ENCODE measurements at regions not wholly inside any gene's neighbourhood (a gene's known extent, or its start where the extent isn't known, plus 50 kb on each side); places are given as distances from the start of the nearest gene placed in this dataset.

GRCh38 chr2:8309131-8309530 is 372.7 kb upstream of the ID2 start:
- no peak for DNase-seq (ENCODE audit: low spot score)
- intact Hi-C loops (cut with DNase I): loop anchor here (10.0 kb wide), 1 partner anchor 376 kb away; the partner anchor contains the start of gene ID2

- DNase-seq (ENCODE audit: low spot score): no peak
- intact Hi-C loops (cut with DNase I): no loop called here
Measured at GRCh38 chr2:8310557-8311455, 371.1 kb upstream of the ID2 start.

DNA sequence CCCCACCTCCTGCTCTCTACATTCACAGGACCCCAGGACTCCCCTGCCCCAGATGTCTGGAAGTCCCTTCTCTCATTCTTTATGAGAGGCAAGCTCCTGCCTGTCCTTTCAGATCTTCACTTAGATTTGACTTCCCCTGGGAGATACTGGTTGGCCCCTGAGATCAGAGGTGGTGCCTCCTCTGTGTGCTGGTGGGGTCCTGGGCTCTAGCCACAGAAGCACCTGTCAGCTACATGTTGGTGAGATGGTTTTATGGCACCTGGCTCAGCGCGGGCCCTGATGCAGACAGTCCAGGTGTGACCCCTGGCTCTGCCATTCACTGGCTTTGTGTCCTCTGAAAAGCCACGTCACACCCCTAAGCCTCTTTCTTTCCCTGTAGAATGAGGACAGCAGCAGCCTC is 369.6 kb upstream of the ID2 start:
- intact Hi-C loops (cut with DNase I): no loop called here
- DNase-seq (ENCODE audit: low spot score): no peak

DNA sequence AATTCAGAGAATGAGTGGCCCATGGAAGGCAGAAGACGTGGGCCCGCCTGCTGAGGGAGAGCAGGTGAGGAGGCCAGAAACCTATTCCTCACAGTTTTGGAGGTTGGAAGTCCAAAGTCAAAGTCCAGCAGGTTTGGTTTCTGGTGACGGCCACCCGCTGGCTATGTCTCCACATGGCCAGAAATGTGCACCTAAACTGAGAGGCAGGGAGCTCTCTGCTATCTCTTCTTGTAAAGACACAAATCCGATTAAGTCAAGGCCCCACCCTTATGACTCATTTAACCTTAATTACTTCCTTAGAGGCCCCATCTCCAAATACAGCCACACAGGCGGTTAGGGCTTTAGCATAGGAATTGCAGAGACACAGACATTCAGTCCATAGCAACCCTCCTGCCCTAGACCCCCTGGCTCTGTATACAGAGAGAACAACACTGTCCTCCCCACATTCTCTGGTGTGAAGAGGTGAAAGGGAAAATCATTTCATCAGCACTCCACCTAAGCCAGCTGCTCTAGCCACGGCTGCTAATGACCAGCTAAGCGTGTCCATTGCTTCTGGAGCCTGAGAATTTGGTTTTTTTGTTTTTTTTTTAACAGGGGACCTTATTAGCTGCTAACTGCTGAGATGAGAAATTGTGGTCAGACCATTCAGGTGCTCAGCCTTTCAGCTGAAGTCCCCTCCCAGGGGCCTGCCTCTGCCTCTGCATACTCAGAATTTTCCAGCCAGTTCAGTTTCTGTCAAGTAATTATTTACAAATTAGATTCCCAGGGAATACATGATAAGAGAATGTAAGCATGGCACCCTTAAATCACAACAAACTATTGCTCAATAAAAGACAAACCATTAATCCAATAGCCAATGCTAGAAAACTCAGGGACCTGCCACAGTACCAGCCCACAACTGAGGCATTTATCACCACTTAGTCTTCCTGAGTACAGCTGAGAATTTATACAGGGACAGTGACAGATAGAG is 368.7 kb upstream of the ID2 start:
- intact Hi-C loops (cut with DNase I): no loop called here
- no peak for DNase-seq (ENCODE audit: low spot score)

GRCh38 chr2:8314063-8314462 is 367.8 kb upstream of the ID2 start:
- no peak for DNase-seq (ENCODE audit: low spot score)
- intact Hi-C loops (cut with DNase I): no loop called here

DNA sequence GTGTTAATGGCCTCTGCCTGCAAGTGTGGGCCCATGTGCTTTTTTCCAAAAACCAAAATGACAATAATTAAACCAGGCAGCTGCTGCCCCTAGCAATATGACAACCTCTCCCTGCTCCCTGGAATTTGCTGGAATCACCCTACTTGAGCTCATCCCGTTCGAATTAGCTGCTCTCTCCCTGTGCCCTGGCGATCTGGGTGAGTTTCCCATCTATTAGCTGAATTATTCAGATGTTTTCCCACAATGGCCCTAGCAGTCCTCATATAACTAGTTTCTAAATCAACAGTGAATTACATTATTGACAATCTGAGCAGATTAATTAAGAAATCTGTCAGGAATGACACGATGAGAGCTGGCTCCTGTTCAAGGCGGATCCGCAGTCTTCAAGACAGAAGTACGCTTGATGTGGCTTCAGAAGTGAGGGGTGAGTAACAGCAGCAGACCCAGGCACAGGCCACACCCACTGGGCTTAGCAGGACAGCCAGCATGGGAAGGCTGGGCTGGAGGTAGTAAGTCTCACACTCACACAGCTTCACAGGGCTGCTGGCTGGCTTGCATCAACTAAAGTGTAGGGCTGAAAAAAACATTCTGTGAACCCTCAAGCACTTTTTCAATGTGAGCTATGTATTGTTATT is 366.2 kb upstream of the ID2 start:
- DNase-seq (ENCODE audit: low spot score): no peak
- intact Hi-C loops (cut with DNase I): no loop called here

DNA sequence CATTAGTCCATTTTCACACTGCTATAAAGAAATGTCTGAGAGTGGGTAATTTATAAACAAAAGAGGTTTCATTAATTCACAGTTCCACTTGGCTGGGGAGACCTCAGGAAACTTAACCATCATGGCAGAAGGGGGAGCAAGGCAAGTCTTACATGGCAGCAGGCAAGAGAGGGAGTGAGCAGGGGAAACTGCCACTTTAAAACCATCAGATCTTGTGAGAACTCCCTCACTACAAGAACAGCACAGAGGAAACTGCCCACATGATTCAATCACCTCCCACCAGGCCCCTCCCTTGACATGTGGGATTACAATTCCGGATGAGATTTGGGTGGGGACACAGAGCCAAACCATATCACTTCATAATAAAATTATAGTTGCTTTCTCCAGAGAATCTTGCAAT is 365.5 kb upstream of the ID2 start:
- no peak for DNase-seq (ENCODE audit: low spot score)
- intact Hi-C loops (cut with DNase I): no loop called here

DNA sequence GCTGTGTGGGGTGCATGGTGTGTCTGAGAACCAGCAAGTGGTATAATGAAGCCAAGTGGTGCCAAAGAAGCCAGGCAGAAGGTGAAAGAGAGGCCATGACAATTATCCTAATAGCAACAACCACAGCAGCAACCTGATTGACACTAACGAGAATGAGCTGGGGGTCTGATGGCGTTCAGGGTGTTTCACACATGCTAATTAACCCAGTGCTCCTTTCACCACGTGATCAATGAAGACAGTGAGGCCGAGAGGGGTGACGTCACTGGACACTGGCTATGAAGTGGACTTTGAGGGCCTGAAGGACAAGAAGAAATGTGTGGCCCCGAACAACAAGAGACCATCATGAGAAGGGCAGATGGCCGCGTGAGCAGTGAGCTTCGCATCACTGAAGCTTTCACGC is 364.4 kb upstream of the ID2 start:
- DNase-seq (ENCODE audit: low spot score): no peak
- intact Hi-C loops (cut with DNase I): no loop called here

DNA sequence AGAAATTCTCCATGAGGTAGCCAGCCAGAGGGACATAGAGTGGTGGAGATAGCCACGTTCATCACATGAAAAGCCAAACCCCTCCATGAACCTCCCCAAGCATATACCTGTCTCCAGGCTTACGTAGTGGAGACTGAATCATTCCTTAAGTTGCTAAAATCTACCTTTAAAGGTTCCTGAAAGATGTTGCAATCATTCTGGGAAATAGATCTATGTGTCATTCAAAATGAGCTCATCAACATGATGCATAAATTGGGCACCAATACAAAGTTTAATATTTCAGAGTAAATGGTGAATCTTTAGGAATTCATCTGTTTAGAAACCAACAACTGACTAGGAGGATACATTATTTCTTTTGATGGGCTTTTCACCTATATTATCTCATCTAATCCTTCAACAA is 362.6 kb upstream of the ID2 start:
- intact Hi-C loops (cut with DNase I): no loop called here
- DNase-seq (ENCODE audit: low spot score): no peak

GRCh38 chr2:8320311-8321066 is 361.4 kb upstream of the ID2 start:
- intact Hi-C loops (cut with DNase I): no loop called here
- DNase-seq (ENCODE audit: low spot score): no peak

DNA sequence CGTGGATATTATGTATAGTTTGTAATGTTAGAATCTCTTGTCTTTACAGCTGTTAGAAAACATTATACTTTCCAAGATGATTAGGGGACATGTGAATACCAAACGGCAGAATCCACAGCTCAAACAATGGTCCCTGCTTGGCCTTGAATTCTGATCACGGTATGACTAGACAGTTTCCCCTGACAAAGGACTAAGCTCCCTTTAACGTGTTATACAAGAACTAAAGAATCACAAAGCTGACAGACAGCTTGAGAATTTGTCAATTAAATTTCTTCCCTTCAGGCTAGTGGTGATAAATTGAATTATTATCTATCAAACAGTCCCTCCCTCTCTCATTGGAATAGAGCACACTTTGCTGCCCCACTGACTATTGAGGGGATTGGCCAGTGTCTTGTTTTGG is 359.2 kb upstream of the ID2 start:
- no peak for DNase-seq (ENCODE audit: low spot score)
- intact Hi-C loops (cut with DNase I): no loop called here

DNA sequence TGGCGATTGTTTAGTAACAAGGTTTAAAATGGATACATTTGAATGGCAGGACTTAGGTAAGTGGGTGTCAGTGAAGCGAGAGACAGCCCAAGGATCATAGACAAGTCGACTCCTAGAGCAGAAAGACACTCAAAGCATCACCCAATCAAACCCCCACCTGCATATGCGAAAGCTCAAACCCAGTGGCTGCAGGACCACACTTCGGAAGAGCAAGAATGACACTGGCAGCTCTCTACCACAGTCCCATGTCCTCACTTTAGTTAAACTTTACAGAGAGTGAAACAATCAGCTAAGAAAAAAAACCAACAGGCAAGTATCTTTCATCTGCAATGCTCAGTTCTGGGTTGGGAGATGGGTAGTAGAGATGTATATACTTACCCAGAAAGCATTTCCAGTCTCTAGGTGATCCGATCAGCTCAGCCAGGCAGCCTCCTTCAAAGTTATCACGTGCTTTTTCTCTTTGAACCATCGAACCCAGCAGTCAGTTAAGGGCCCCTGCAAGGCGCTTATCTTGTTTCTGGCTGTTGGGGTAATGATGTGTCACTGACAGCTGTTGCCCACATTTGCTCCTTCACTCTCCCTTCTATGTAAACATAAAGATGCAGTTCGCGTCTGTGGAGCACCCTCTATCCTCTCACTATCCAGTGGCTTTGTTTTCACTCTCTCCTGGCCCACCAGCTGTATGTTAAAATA is 357.5 kb upstream of the ID2 start:
- no peak for DNase-seq (ENCODE audit: low spot score)
- intact Hi-C loops (cut with DNase I): no loop called here

DNA sequence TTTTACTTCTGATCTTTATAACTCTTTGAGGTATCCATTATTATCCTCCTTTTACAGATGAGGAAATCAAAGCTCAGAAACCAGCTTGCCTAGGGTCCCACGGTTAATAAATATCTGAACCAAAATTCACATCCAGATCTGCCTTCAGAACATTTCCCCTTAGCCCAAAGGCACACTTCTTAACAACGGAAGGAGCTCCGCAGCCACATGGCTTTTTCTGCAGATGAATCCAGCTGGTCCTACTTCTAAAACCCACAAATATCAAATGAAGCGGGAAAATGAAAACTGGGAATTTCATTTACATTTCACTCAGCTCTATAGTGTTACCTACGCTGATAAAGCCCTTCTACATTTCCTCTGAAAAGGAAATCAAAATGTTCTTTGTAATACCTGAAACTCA is 357.0 kb upstream of the ID2 start:
- DNase-seq (ENCODE audit: low spot score): no peak
- intact Hi-C loops (cut with DNase I): no loop called here

- intact Hi-C loops (cut with DNase I): no loop called here
- DNase-seq (ENCODE audit: low spot score): no peak
Measured at GRCh38 chr2:8327371-8328100, 354.3 kb upstream of the ID2 start.

GRCh38 chr2:8328217-8328616 is 353.6 kb upstream of the ID2 start:
- intact Hi-C loops (cut with DNase I): no loop called here
- DNase-seq (ENCODE audit: low spot score): no peak

DNA sequence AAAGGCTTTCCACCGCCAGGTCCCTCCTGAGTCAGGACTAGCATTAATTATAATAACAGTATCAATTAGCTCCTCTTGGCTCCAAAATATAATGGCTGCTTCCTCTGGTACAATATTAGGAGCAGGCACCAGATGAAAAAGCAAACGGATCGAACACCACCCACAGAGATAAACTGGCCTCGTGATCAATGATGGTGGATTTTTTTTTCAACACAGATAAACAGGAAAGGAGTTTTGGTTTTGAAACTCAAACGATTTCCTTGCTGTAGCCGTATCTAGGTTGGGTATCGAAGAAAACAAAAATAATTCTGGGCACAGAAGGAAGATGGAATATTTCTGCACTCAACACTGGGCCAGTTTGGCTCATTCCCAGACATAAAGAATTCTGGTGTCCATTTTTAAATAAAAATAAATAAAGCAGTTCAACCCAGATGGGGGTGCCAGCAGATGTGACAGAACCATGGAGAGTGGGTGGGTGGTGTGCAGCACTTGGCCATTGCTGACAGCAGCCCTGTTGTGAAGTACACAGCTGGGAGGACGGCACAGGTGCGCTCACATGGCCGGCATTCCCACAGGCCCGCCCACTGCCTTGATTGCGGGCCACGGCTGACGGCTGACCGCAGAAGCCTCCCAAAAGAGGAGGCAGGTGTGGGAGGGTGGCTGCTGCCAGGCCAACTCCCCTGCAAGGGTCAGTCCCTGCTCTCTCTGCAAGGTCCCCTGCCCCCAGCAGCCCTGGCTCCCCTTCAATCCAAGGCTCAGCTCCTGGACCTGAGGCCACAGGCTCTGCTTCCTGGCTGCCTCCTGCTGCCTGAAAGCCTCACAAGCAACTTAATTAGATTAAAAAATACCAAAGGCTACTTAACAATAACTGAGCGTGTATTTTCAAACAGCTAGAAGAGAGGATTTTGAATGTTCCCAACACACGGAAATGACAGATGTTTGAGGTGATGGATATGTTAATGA is 351.9 kb upstream of the ID2 start:
- intact Hi-C loops (cut with DNase I): no loop called here
- DNase-seq (ENCODE audit: low spot score): no peak

- DNase-seq (ENCODE audit: low spot score): no peak
- intact Hi-C loops (cut with DNase I): no loop called here
Measured at GRCh38 chr2:8331068-8331467, 350.8 kb upstream of the ID2 start.

Data from cardiac septum (tissue), 1 donor.